Activated CD4-positive, alpha-beta memory T cell treated with anti-CD3 and anti-CD28 coated beads, Interleukin-2, amount 10 ng/mL, durations not matched to agents 7 days and 5 days (primary cell): ENCODE measurements at regions not wholly inside any gene's neighbourhood (a gene's known extent, or its start where the extent isn't known, plus 50 kb on each side); places are given as distances from the start of the nearest gene placed in this dataset.

Experiments
- CTCF ChIA-PET: fragments of 350-600 bp; sonication (Branson Sonifier 250); formaldehyde crosslinking; loops from one replicate; lab custom pipeline; 2021; ENCODE audit warnings: antibody characterized with exemption, inconsistent platforms; lab: Charles Lee
- POLR2A ChIA-PET: fragments of 350-600 bp; sonication (Branson Sonifier 250); formaldehyde crosslinking; loops from one replicate; lab custom pipeline; 2021; ENCODE audit warnings: antibody characterized with exemption; lab: Charles Lee
- DNase-seq: peaks from one replicate; pipeline ENCODE4 v3.0.0-alpha.2; 2020
- H3K27ac Mint-ChIP-seq: one replicate; pipeline ENCODE4 v1.8.0; 2021; ENCODE audit warnings: mild to moderate bottlenecking, mixed read lengths
- H3K27me3 Mint-ChIP-seq: one replicate; pipeline ENCODE4 v1.8.0; 2021; ENCODE audit warnings: mixed read lengths
- H3K36me3 Mint-ChIP-seq: one replicate; pipeline ENCODE4 v1.8.0; 2021; ENCODE audit warnings: low read depth, mixed read lengths
- H3K4me1 Mint-ChIP-seq: one replicate; pipeline ENCODE4 v1.8.0; 2021; ENCODE audit warnings: mixed read lengths
- H3K4me3 Mint-ChIP-seq: one replicate; pipeline ENCODE4 v1.8.0; 2021; ENCODE audit warnings: mild to moderate bottlenecking, mixed read lengths
- H3K9me3 Mint-ChIP-seq: one replicate; pipeline ENCODE4 v1.8.0; 2021; ENCODE audit warnings: mixed read lengths

GRCh38 chr9:82722051-82722450 lies 340.9 kb downstream of the RASEF start:
- no peaks in the 10 kb centered on the region for H3K36me3 Mint-ChIP-seq
- no peaks in the 10 kb centered on the region for H3K4me1 Mint-ChIP-seq
- ChIA-PET POLR2A (no interaction called here), CTCF (no interaction called here)
- no peak overlapping the region for H3K27ac Mint-ChIP-seq
- DNase-seq: no peak
- no peaks in the 10 kb centered on the region for H3K27me3 Mint-ChIP-seq
- H3K4me3 Mint-ChIP-seq: no peak overlapping the region
- no peaks in the 10 kb centered on the region for H3K9me3 Mint-ChIP-seq

GRCh38 chr9:82722561-82722960 lies 340.4 kb downstream of the RASEF start:
- no peaks in the 10 kb centered on the region for H3K27me3 Mint-ChIP-seq
- H3K4me3 Mint-ChIP-seq: no peak overlapping the region
- no peak overlapping the region for H3K27ac Mint-ChIP-seq
- no peaks in the 10 kb centered on the region for H3K9me3 Mint-ChIP-seq
- CTCF ChIA-PET: no interaction called here
- POLR2A ChIA-PET: no interaction called here
- DNase-seq: no peak
- no peaks in the 10 kb centered on the region for H3K36me3 Mint-ChIP-seq
- H3K4me1 Mint-ChIP-seq: no peaks in the 10 kb centered on the region

- Mint-ChIP-seq H3K4me3 (no peak overlapping the region), H3K4me1 (no peaks in the 10 kb centered on the region), H3K36me3 (no peaks in the 10 kb centered on the region), H3K27ac (no peak overlapping the region), H3K27me3 (no peaks in the 10 kb centered on the region), H3K9me3 (peaks cover 3% of the 10 kb centered on the region)
- ChIA-PET POLR2A (no interaction called here), CTCF (no interaction called here)
- no peak for DNase-seq
Observed at GRCh38 chr9:82726424-82727276, 336.3 kb downstream of the RASEF start.

- Mint-ChIP-seq H3K4me3 (no peak overlapping the region), H3K27ac (no peak overlapping the region), H3K4me1 (no peaks in the 10 kb centered on the region), H3K36me3 (no peaks in the 10 kb centered on the region), H3K9me3 (peaks cover 7% of the 10 kb centered on the region), H3K27me3 (no peaks in the 10 kb centered on the region)
- no peak for DNase-seq
- POLR2A ChIA-PET: no interaction called here
- CTCF ChIA-PET: no interaction called here
Observed at GRCh38 chr9:82729141-82729540, 333.8 kb downstream of the RASEF start.

- H3K27ac Mint-ChIP-seq: no peak overlapping the region
- ChIA-PET CTCF (no interaction called here), POLR2A (no interaction called here)
- peaks cover 9% of the 10 kb centered on the region for H3K9me3 Mint-ChIP-seq
- H3K4me1 Mint-ChIP-seq: no peaks in the 10 kb centered on the region
- no peak for DNase-seq
- H3K4me3 Mint-ChIP-seq: no peak overlapping the region
- no peaks in the 10 kb centered on the region for H3K36me3 Mint-ChIP-seq
- H3K27me3 Mint-ChIP-seq: no peaks in the 10 kb centered on the region
Observed at GRCh38 chr9:82729991-82730589, 332.9 kb downstream of the RASEF start.

- Mint-ChIP-seq H3K9me3 (peaks cover 9% of the 10 kb centered on the region), H3K27ac (no peak overlapping the region), H3K36me3 (no peaks in the 10 kb centered on the region), H3K27me3 (no peaks in the 10 kb centered on the region), H3K4me3 (no peak overlapping the region), H3K4me1 (no peaks in the 10 kb centered on the region)
- POLR2A ChIA-PET: no interaction called here
- no peak for DNase-seq
- CTCF ChIA-PET: no interaction called here
Observed at GRCh38 chr9:82732928-82733327, 330.0 kb downstream of the RASEF start.

GRCh38 chr9:82736126-82736525 lies 326.8 kb downstream of the RASEF start:
- DNase-seq: no peak
- no peaks in the 10 kb centered on the region for H3K27me3 Mint-ChIP-seq
- no peaks in the 10 kb centered on the region for H3K4me1 Mint-ChIP-seq
- POLR2A ChIA-PET: no interaction called here
- no peaks in the 10 kb centered on the region for H3K36me3 Mint-ChIP-seq
- peaks cover 6% of the 10 kb centered on the region for H3K9me3 Mint-ChIP-seq
- H3K27ac Mint-ChIP-seq: no peak overlapping the region
- H3K4me3 Mint-ChIP-seq: no peak overlapping the region
- CTCF ChIA-PET: no interaction called here

GRCh38 chr9:82736701-82737100 lies 326.2 kb downstream of the RASEF start:
- Mint-ChIP-seq H3K4me1 (no peaks in the 10 kb centered on the region), H3K27me3 (no peaks in the 10 kb centered on the region), H3K36me3 (no peaks in the 10 kb centered on the region), H3K4me3 (no peak overlapping the region), H3K27ac (no peak overlapping the region), H3K9me3 (peaks cover 6% of the 10 kb centered on the region)
- POLR2A ChIA-PET: no interaction called here
- DNase-seq: no peak
- CTCF ChIA-PET: no interaction called here

- Mint-ChIP-seq H3K4me3 (no peak overlapping the region), H3K9me3 (peaks cover 10% of the 10 kb centered on the region), H3K27ac (no peak overlapping the region), H3K36me3 (no peaks in the 10 kb centered on the region), H3K27me3 (no peaks in the 10 kb centered on the region), H3K4me1 (no peaks in the 10 kb centered on the region)
- no peak for DNase-seq
- CTCF ChIA-PET: no interaction called here
- POLR2A ChIA-PET: no interaction called here
Observed at GRCh38 chr9:82745919-82746318, 317.0 kb downstream of the RASEF start.

GRCh38 chr9:82750411-82750913 lies 312.5 kb downstream of the RASEF start:
- DNase-seq: no peak
- Mint-ChIP-seq H3K4me3 (no peak overlapping the region), H3K9me3 (peaks cover 8% of the 10 kb centered on the region), H3K27me3 (no peaks in the 10 kb centered on the region), H3K36me3 (no peaks in the 10 kb centered on the region), H3K27ac (no peak overlapping the region), H3K4me1 (no peaks in the 10 kb centered on the region)
- ChIA-PET CTCF (no interaction called here), POLR2A (no interaction called here)

- Mint-ChIP-seq H3K27me3 (no peaks in the 10 kb centered on the region), H3K4me1 (no peaks in the 10 kb centered on the region), H3K4me3 (no peak overlapping the region), H3K36me3 (no peaks in the 10 kb centered on the region), H3K27ac (no peak overlapping the region), H3K9me3 (peaks cover 5% of the 10 kb centered on the region)
- no peak for DNase-seq
- ChIA-PET POLR2A (no interaction called here), CTCF (no interaction called here)
Observed at GRCh38 chr9:82757924-82758323, 305.0 kb downstream of the RASEF start.

GRCh38 chr9:82761027-82761426 lies 301.9 kb downstream of the RASEF start:
- H3K4me1 Mint-ChIP-seq: no peaks in the 10 kb centered on the region
- POLR2A ChIA-PET: no interaction called here

GRCh38 chr9:82761956-82762355 lies 301.0 kb downstream of the RASEF start:
- Mint-ChIP-seq H3K4me3 (no peak overlapping the region), H3K9me3 (peaks cover 10% of the 10 kb centered on the region), H3K27ac (no peak overlapping the region), H3K27me3 (no peaks in the 10 kb centered on the region), H3K4me1 (no peaks in the 10 kb centered on the region), H3K36me3 (no peaks in the 10 kb centered on the region)
- ChIA-PET POLR2A (no interaction called here), CTCF (no interaction called here)
- no peak for DNase-seq

More at GRCh38 chr9:82761027-82761426, 301.9 kb downstream of the RASEF start:
- CTCF ChIA-PET: no interaction called here
- DNase-seq: no peak
- Mint-ChIP-seq H3K4me3 (no peak overlapping the region), H3K27me3 (no peaks in the 10 kb centered on the region), H3K36me3 (no peaks in the 10 kb centered on the region), H3K27ac (no peak overlapping the region), H3K9me3 (peaks cover 5% of the 10 kb centered on the region)

- H3K27ac Mint-ChIP-seq: no peak overlapping the region
- ChIA-PET CTCF (no interaction called here), POLR2A (no interaction called here)
- H3K4me3 Mint-ChIP-seq: no peak overlapping the region
- H3K9me3 Mint-ChIP-seq: peaks cover 8% of the 10 kb centered on the region
- DNase-seq: no peak
- no peaks in the 10 kb centered on the region for H3K4me1 Mint-ChIP-seq
- H3K27me3 Mint-ChIP-seq: no peaks in the 10 kb centered on the region
- H3K36me3 Mint-ChIP-seq: no peaks in the 10 kb centered on the region
Observed at GRCh38 chr9:82763656-82764055, 299.3 kb downstream of the RASEF start.
